Adrenal gland (tissue), 9 donors: ENCODE measurements at regions not wholly inside any gene's neighbourhood (a gene's known extent, or its start where the extent isn't known, plus 50 kb on each side); places are given as distances from the start of the nearest gene placed in this dataset.
"Not testable (repeated sequence)": the region's sequence is repeated elsewhere in the genome, so short reads cannot be mapped to it uniquely, and the experiment has no call there.

Experiments used
- DNase-seq, 7 donors: peaks; one replicate each; pipeline ENCODE4 v3.0.0-alpha.2; 2019 to 2020
- H3K27ac ChIP-seq, 5 donors: fragments of 200-600 bp; sonication (generic) in 4 of 5; 1 replicate in 3 of 5; 2 replicates in 2 of 5; pipeline versions ENCODE4 v1.5.1 to v1.8.0; 2016 to 2020; ENCODE audit warnings: mild to moderate bottlenecking in 1 of 5
- H3K27me3 ChIP-seq: fragments of 200-600 bp; 2 replicates; pipeline ENCODE4 v1.8.0; 2021
- H3K36me3 ChIP-seq, 2 donors: fragments of 200-600 bp; replicated peaks in 1 of 2; 1 replicate in 1 of 2; 2 replicates in 1 of 2; pipeline versions ENCODE4 v1.5.1 to v1.8.0; 2018 to 2022
- H3K4me1 ChIP-seq, 2 donors: fragments of 200-600 bp; replicated peaks in 1 of 2; 1 replicate in 1 of 2; 2 replicates in 1 of 2; pipeline versions ENCODE4 v1.5.1 to v1.8.0; 2018 to 2021
- H3K4me3 ChIP-seq, 4 donors: fragments of 200-600 bp; sonication (generic) in 3 of 4; one replicate each; pipeline ENCODE4 v1.5.1; 2016 to 2018
- H3K9me3 ChIP-seq, 3 donors: fragments of 200-600 bp; sonication (generic) in 1 of 3; replicated peaks in 1 of 3; 1 replicate in 2 of 3; 2 replicates in 1 of 3; pipeline versions ENCODE4 v1.5.1 to v1.8.0; 2016 to 2021
- CTCF ChIP-seq, 6 experiments: fragments of 450-650 bp in 4 of 6; fragments of 200-600 bp in 2 of 6; sonication (generic) in 1 of 6; IDR thresholded peaks; 1 replicate in 5 of 6; 2 replicates in 1 of 6; pipeline versions ENCODE4 v1.5.1 to v1.8.0; 2016 to 2021; ENCODE audit warnings: antibody characterized with exemption in 6 of 6, mild to moderate bottlenecking in 2 of 6, moderate library complexity in 1 of 6
- POLR2A ChIP-seq, 2 donors: fragments of 450-650 bp; IDR thresholded peaks; one replicate each; pipeline ENCODE4 v1.6.1; 2017; ENCODE audit warnings: antibody characterized with exemption in 2 of 2, mild to moderate bottlenecking in 2 of 2, moderate library complexity in 1 of 2
- WGBS, 4 donors: extraction: QIAGEN DNeasy Blood & Tissue Kit in 2 of 4; methylation state at CpG; one replicate each; pipeline versions ENCODE4 v1.1.5 to v1.1.7; 2013 to 2017; 5-methylcytosine and 5-hydroxymethylcytosine counted together
- intact Hi-C, 2 donors: fragments of 100-400 bp; cut with DNase I; formaldehyde crosslinking; loops; one replicate each; pipeline versions ENCODE4 v1.14.1 to v1.15.0; 2022 to 2023
- donor health status: healthy with polysubstance abuse.
- donor health status: Bipolar disorder and iron deficiency.
- donor health status: DM: yes; HTN: yes; CAD: no.
- donor health status: DM: no; HTN: no; CAD: no.
- donor health status: DM: no; HTN: no; CAD: no.

- intact Hi-C loops = no loop called here
- TF ChIP-seq POLR2A (IDR thresholded peaks at IDR 0.05) (no peak), CTCF (IDR thresholded peaks at IDR 0.05) (no peak)
- DNase-seq = no peak
- Histone ChIP-seq H3K4me1 (no peaks in the 10 kb centered on the region), H3K9me3 (no peaks in the 10 kb centered on the region), H3K36me3 (no peaks in the 10 kb centered on the region), H3K27ac (no peak overlapping the region), H3K27me3 (no peaks in the 10 kb centered on the region), H3K4me3 (no peak overlapping the region)
- 45 to 64% (median 61%) methylated on average over 3 of the region's 3 CpGs for WGBS, 4 donors
Measured at GRCh38 chr2:16907645-16908282, 242.1 kb upstream of the CYRIA start.

- H3K27ac ChIP-seq, H3K36me3 ChIP-seq, H3K4me1 ChIP-seq, H3K9me3 ChIP-seq, intact Hi-C loops, H3K27me3 ChIP-seq, DNase-seq, H3K4me3 ChIP-seq: not testable (repeated sequence)
- WGBS, 4 donors = 85 to 98% (median 96%) methylated on average over 5 of the region's 5 CpGs
Measured at GRCh38 chr2:16905325-16905724, 239.7 kb upstream of the CYRIA start.

GRCh38 chr2:16900405-16901025 is 234.9 kb upstream of the CYRIA start:
- WGBS, 4 donors = 63 to 75% (median 70%) methylated on average over 6 of the region's 6 CpGs
- TF ChIP-seq CTCF (IDR thresholded peaks at IDR 0.05) (peak; percentile 31 to 66 (median 48)), POLR2A (IDR thresholded peaks at IDR 0.05) (no peak)
- no peaks in the 10 kb centered on the region for H3K36me3 ChIP-seq
- H3K27me3 ChIP-seq = no peaks in the 10 kb centered on the region
- no peak overlapping the region for H3K4me3 ChIP-seq
- peak in 4 of 7 donors; percentile 9 to 50 (median 39) for DNase-seq
- no peaks in the 10 kb centered on the region for H3K9me3 ChIP-seq
- H3K27ac ChIP-seq = no peak overlapping the region
- no peaks in the 10 kb centered on the region for H3K4me1 ChIP-seq
- intact Hi-C loops = no loop called here

GRCh38 chr2:16899958-16900357 is 234.3 kb upstream of the CYRIA start:
- no peaks in the 10 kb centered on the region for H3K27me3 ChIP-seq
- no peak overlapping the region for H3K4me3 ChIP-seq
- H3K36me3 ChIP-seq = no peaks in the 10 kb centered on the region
- no peaks in the 10 kb centered on the region for H3K9me3 ChIP-seq
- no peak for DNase-seq
- H3K4me1 ChIP-seq = no peaks in the 10 kb centered on the region
- WGBS, 4 donors = 75 to 88% (median 76%) methylated on average over 2 of the region's 2 CpGs
- H3K27ac ChIP-seq = no peak overlapping the region
- TF ChIP-seq POLR2A (IDR thresholded peaks at IDR 0.05) (no peak), CTCF (IDR thresholded peaks at IDR 0.05) (no peak)
- intact Hi-C loops = loop anchor here in 1 of 2 donors (10.0 kb wide), 1 partner anchor 125 kb away; no protein-coding TSS in a partner anchor

- Histone ChIP-seq H3K4me1 (no peaks in the 10 kb centered on the region), H3K27ac (no peak overlapping the region), H3K4me3 (no peak overlapping the region), H3K27me3 (no peaks in the 10 kb centered on the region), H3K36me3 (no peaks in the 10 kb centered on the region), H3K9me3 (no peaks in the 10 kb centered on the region)
- DNase-seq = no peak
- intact Hi-C loops = loop anchor here in 1 of 2 donors (10.0 kb wide), 1 partner anchor 115 kb away; no protein-coding TSS in a partner anchor
- TF ChIP-seq CTCF (IDR thresholded peaks at IDR 0.05) (no peak), POLR2A (IDR thresholded peaks at IDR 0.05) (no peak)
- 54 to 77% (median 66%) methylated on average over 4 of the region's 4 CpGs for WGBS, 4 donors
Measured at GRCh38 chr2:16890081-16890480, 224.4 kb upstream of the CYRIA start.
